HG02970 (cell line): ENCODE measurements at regions not wholly inside any gene's neighbourhood (a gene's known extent, or its start where the extent isn't known, plus 50 kb on each side); places are given as distances from the start of the nearest gene placed in this dataset.
"Not testable (repeated sequence)": the region's sequence is repeated elsewhere in the genome, so short reads cannot be mapped to it uniquely, and the experiment has no call there.

Experiments
- ATAC-seq: cut with Tn5 transposase; IDR thresholded peaks from one replicate; pipeline ENCODE4 v1.9.1; 2021; ENCODE audit warnings: mild to moderate bottlenecking, moderate library complexity, moderate number of reproducible peaks; ENCODE audit not compliant: unreplicated experiment, low FRiP score

DNA sequence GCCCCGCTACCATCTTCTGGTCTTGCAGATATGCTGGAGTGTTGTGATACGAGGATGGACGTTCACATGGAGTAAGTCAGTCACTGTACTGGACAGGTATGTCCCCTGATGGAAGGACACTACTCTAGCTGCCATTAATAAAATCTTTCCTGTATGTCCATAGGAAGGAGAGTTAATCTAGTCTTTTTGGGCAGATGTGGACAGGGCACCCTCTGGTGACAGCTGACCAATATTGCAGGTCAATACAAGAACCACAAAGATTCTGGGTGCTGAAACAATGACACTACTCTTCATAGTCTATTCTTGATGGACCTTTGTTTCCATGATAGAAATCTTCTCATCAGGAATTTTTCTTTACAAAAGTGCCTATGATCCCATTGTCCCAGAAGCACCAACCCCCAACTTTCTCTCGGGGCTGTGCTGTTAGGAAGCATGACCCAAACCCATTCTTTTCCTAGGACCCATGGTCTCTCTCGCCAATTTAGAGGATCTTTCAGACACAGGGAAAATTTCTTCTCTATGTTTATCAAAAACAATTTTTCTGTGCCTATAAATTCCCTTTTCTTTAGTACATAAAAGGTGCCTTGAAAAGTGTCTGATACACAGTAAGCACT lies 376.9 kb downstream of the DTWD2 start:
- no peak for ATAC-seq

DNA sequence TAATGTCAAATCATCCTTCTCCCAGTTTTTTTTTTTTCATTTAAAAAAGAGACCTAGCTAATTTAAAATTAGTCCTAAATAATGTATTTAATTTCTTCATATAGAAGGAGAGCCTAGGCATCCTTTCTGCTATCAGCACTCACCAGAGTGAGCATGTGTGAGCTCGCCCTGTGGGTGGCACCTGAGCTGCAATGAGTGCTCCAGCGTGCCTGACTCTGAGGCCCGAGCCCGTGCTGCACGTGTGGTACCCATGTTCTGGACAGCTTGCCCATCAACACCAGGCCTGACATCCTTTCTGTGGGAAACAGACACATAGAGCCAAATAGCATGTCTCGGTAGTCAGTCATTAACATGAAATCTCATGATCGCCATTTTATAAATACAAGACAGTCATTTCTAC lies 381.4 kb downstream of the DTWD2 start:
- ATAC-seq = no peak

DNA sequence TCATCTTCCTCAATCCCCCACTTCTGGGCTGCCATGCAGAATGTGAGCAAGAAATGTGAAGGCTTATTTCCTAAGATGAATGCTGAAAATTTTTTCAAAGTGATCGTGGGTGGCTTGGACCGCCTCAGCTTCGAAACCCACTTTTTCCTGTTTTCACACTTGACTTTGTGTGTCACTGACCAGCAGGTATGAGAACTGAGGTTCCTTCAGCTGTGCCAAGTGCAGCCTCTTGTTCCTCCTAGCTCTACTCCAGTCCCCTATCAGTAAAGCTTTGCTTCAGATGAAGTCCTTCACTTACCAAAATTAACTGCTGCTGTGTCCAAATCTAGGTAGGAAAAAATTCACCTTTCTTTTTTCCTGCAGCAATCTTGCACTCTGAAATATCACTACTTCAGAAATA lies 382.6 kb downstream of the DTWD2 start:
- no peak for ATAC-seq

DNA sequence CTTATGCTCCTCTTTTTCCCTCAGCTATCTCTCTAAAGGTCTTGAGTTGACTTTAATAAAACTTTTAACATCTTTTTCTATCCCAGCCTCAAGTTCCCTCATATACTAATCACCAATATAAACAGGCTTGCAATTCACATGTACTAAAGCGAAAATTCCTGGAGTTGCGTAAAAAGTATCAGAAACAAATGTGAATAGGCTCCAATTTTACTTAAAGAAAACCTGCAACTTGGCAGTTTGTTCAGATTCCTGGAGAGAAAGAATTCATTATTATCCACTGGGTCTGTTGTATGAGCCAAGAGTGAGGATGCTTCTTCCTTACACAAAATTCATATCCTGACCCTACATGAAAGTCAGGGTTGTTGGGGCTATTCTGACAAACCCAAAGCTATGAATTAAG lies 384.2 kb downstream of the DTWD2 start:
- no peak for ATAC-seq

DNA sequence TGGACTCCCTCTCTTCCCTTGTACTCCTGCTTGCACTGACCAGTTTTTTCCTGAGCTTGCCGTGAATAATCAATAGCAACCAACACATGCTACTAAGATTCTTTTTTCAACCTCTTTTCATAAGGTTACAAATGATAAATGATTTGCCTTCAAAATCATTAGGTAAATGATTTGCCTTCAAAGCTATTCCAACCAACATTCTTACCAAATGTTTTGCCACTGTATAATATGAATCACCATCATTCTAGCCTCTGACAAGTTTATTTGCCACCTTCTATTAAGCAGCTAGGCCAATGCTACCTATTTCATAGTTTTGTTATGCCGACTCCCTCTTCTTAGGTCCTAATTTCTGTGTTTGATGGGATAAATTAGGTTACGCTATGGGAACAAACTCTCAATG lies 385.1 kb downstream of the DTWD2 start:
- ATAC-seq = no peak

DNA sequence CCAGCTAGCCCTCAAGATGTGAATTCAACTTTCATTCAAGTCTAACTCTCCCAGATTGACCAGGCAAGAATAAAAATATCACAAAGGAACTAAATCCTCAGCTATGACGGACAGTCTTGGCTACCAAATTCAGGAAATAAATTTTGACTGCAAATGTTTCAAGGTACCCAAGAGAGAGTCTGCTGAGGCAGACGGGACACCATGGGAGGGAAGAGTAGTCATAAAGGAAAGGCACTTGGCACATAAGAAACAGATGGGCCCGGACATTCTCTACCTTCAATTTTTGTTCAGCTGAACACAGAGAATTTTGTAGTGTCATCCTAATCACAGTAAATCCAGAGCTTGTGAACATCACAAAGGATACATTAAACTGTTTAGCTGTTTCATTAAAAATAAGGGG lies 390.0 kb downstream of the DTWD2 start:
- no peak for ATAC-seq

DNA sequence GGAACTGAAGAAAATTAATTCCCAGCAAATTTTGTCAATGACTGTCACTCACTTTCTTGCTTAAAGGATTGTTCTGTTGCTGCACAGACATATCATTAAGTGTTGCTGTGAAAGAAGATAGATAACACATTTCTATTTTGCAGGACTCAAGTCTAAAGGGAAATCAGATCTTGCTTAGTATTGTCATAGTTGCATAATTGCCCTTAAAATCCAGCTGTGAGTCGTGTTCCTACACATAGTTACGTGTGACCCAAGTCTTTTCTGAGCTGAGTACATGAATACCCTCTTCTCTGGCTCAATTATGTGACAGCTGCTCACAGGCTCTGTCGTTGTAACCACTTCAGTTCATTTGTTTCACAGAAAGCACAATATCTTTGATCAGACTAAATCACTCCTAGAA lies 390.8 kb downstream of the DTWD2 start:
- no peak for ATAC-seq

DNA sequence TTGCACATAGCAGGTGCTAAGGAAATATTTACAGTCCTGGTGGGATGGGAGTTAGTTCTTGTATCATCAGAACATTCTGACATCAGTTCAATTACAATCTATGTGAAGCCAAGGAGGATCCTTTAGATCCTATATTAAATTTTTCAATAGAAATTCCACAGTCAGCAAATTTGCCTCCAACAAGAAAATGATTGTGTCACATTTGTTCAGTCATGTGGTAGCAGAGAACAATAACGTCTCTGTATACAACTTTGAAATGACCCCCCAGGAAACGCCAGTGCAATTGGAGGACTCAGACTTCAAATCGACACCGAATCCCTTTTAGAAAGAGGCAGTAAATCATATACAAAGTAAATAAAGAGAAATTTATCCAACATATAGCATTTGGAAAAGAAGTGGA lies 392.1 kb downstream of the DTWD2 start:
- ATAC-seq = no peak

DNA sequence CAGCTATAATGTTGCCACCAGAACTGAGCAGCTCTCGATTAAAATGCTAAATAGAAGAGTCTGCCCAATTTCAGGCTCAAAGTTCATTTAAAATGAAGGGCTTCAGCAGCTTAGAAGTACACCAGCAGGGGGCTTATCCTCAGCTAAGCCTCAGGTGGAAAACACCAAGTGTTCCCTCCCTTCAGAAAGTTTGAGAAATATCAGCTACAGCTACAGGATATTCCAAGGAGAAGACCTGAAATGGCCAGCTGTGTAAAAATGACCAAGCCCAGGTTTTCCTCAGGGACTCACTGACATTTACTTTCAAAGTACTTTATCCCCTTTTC lies 395.4 kb downstream of the DTWD2 start:
- ATAC-seq = no peak

DNA sequence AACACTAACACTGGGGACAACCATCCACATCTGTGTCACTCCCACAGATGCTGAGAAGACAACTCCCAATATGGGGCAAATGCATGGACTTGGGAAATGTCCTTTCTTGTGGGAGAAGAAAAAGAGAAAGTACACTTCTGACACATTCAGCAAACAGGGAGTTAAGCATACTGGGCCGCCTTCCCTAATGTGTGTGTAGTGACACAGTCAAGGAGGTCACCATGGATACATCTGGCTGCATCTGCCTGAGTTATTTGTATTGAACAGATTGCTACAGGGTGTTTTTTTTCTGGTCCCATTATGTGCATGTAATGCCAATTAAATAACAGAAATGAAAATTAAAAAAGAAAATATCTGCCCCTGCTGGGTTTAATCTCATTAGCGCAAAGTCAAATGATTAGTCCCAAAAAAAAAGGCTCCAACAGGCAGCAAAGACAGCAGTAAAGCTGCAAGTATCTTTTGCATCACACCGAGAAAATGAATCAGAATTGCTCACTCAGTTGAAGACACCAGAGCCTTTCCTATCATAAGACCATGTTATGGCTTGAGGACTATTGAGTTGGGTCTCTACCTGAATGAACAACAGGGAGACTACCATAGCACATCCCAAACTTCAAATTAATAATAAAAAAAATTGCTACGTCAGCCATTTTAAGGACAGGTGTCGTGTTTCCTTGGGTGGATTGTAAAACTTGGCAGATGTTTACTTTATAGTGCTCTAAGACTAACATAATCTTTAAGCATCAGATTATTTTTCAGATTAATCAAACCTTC lies 395.9 kb downstream of the DTWD2 start:
- ATAC-seq = no peak

DNA sequence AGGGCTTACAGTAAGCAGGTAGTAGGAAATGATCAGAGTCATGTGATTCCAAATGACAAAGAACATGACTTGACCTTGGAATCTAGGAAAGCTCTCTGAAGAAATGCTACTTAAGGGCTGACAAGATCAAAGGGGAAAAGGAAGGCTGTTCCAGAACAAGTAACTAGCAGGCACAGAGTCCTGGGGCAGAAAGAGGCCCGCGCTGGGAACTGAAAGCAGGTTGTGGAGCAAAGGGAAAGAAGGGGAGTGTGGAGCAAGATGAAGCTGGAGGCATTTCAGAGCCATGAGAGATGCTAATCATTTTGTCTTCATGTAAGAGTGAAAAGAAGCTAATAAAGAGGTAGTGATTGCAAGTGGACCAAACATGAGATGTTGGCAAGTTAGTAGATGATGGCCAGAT lies 397.5 kb downstream of the DTWD2 start:
- no peak for ATAC-seq

DNA sequence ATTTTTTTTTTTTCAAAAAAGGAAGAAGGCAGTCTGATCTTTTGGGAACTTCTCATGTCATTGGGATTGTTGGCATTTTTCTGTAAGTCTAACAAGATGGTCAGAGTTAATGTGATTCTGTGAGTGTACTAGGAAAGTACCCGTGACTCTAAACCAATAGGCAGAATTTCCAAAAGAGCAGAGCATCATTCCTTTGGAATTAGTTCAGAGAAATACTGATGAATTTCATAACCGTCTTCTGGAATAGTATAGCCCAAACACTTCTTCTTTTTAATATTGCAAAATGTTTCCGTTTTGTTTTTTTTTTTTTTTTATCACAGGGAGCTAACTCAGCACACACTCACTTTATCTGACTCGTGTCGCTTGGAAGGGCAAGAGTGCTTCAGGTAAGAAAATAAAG lies 407.4 kb downstream of the DTWD2 start:
- no peak for ATAC-seq

DNA sequence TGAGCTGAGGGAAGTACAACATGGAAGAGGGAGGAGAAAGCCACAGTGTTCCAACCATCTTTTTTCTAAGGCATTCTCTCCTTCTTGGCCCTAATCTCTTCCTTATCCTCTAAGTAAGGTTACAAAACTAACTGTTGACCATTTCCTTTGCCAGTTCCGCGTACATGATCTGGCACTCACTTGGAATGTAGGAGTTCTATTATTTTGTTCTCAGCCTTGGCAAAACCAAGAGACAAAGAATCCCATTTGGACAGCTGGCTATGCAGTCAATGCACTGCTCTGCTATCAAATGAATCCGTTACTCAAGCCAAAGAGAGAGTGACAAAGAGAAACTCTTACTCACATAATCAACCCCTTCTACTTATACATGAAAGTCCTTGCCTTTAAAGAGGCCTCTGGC lies 410.3 kb downstream of the DTWD2 start:
- no peak for ATAC-seq

DNA sequence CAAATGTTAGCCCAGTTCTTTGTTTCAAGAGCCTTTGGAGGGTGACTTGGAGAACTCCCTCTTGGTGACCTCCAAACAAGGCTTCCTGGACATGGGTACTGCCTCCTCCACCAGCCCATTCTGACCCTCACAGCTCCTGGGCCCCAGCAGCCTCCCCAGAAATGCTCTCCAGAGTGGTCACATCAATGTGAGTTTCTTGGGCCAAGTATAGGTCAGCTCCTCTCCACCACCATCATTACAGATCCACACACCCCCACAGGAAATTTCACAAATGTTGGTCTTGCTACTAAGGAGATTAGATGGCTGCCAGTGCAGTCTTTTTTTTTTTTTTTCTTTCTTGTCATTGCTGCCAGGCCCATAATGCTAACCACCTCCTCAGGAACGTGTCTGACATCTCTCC lies 410.7 kb downstream of the DTWD2 start:
- no peak for ATAC-seq

DNA sequence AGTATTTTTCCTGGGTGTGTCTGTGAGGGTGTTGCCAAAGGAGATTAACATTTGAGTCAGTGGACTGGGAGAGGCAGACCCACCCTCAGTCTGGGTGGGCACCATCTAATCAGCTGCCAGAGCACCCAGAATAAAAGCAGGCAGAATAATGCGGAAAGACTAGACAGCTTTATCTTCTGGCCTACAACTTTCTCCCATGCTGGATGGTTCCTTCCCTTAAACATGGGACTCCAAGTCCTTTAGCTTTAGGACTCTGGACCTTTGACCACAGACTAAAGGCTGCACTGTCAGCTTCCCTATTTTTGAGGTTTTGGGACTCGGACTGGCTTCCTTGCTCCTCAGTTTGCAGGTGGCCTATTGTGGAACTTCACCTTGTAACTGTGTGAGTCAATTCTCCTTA lies 418.1 kb downstream of the DTWD2 start:
- not testable (repeated sequence) for ATAC-seq

DNA sequence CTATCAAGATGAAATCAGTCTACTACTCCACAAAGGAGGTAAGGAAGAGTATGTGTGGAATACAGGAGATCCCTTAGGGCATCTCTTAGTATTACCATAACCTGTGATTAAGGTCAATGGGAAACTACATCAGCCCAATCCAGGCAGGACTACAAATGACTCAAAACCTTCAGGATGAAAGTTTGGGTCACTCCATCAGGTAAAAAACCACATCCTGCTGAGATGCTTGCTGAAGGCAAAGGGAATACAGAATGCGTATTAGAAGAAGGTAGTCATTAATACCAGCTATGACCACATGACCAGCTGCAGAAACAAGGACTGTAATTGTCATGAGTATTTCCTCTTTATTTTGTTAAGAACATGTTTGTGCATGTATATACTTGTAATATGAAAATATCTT lies 418.8 kb downstream of the DTWD2 start:
- not testable (repeated sequence) for ATAC-seq

DNA sequence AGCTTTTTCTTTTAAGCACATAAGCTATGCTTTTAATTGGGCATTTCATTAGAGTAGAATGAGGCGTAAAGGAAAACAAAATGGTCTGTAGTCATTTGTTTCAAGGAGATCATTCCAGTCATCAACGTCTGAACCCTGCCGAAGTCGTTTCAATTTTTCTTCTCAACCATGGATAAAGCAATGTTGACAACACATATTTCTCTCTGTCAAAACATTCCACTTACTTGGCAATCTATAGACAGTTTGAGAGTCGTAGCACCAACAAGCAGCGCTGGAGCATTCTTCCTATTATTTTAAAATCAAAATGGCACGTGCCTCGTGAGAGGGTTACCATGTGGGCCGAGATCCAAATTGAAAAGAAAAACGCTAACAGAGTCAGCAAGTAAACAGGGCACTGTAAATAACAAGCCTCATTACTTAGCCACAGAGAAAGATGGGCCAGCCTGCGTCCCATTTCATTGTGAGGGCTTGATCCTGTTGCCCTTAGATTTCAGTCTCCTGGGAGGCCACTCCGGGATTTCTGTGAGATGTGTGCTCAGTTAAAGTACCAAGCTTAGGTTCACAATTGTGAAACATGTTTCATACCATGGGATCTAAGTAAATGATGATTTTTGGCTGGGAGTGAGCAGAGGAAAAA lies 422.9 kb downstream of the DTWD2 start:
- ATAC-seq = no peak

DNA sequence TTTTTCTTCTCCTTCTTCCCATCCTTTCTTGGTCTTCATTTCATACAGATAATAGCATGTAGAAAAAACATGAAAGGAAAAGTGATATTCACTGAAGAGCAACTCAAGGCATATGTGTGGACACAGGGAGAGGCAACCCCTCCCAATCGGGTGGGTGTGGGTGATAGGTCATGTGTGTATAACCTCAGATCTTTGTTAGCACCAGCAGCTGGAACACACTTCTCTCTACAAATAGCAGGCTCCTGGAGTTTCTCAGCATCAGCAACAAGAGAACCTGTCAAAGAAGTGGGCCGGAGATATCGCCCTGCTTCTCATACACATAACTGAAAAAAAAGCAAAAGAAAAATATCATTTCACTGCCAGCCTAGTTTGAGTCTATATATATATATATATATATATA lies 426.4 kb downstream of the DTWD2 start:
- no peak for ATAC-seq

DNA sequence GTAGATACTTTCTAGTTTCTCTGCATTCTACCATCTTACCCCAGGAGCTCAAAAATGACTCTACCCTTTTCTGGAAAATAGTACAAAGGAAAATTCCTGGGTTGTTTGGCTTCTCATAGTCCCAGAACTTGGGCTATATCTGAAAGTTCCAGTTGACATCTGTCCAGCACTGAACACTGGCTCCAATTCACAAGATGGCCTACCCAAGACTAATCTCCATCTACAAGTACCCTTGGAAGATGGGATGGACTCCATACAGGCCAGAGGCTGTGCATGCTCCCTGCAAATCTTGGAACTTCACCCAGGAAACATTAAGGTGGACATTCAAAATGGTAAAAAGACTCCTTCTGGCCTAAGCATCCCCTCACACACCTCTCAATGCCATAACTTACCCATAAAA lies 427.1 kb downstream of the DTWD2 start:
- ATAC-seq = no peak

DNA sequence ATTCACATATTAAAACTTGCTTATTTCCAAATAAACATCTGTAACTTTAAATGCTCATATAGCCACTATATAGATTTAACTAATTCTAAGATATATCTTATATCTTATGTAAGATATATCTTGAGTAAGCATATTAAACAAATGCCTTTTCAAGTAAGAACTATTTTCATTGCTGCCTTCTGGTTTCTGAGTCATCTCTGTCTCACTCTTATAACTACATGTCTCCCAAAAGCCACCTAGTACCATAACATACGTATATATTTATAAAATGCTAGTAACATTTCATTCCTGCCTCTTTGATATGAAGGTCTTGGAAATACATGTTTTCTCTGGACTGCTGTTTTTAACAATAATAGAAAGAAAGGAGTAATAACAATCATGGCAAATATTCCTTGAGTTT lies 429.5 kb downstream of the DTWD2 start:
- no peak for ATAC-seq

DNA sequence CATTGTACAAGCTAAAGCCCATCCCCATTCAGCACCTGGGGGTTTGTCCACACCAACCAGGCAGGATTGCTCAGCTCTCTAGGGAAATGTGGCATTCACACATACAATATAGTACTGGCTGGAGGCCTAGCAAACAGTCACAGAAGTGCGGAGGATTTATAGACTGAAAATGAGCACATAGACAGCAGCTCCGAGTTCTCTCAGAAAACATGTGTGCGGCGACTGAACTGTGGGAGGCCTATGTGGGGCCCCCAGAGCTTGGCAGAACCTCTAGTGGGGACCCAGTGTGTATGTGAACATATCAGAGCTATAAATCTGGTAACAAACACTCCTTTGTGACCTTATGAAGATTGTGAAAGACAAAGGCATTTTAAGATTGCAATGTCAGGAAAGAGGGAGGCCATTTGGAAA lies 431.1 kb downstream of the DTWD2 start:
- no peak for ATAC-seq

DNA sequence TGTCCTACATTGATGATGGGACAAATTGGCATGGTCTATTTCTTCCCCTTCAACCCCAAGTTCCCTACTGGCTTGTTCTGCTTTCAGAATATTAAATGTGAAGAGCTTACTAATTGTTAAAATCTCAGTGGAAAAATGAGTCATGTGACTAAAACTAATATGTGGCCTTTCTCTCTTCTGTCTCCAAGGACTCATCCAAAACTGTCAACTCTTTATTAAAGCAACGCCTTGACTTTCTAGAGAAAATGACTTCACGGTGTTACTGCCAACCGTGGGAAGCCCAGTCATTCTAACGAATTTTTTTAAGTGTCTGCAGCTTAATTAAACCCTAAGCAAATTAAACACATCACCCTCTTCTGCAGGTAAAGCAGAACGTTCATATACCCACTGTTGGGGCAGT lies 431.6 kb downstream of the DTWD2 start:
- ATAC-seq = no peak
